DMS 273 (cell line): ENCODE measurements at regions not wholly inside any gene's neighbourhood (a gene's known extent, or its start where the extent isn't known, plus 50 kb on each side); places are given as distances from the start of the nearest gene placed in this dataset.
"Not testable (repeated sequence)": the region's sequence is repeated elsewhere in the genome, so short reads cannot be mapped to it uniquely, and the experiment has no call there.

Source experiments
- DNase-seq: peaks from one replicate; lab custom pipeline; 2025; ENCODE audit not compliant: unreplicated experiment; lab: John Stamatoyannopoulos, UW

DNA sequence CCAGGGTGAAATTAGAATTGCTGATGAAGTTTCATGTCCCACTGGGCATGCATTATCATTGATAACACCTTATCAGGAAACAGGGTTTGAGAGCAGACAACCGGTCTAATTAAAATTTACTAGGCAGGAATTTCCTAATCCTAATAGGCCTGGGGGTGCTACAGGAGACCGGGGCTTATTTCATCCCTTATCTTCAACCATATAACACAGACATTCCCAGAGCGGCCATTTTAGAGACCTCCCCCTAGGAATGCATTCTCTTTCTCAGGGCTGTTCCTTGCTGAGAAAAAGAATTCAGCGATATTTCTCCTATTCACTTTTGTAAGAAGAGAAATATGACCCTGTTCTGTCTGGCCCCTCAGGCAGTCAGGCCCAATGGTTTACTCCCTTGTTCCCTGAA lies 82.8 kb upstream of the PCAT7 start:
- not testable (repeated sequence) for DNase-seq

- DNase-seq = no peak
Measured at GRCh38 chr9:94472806-94473360, 82.0 kb upstream of the PCAT7 start.

DNA sequence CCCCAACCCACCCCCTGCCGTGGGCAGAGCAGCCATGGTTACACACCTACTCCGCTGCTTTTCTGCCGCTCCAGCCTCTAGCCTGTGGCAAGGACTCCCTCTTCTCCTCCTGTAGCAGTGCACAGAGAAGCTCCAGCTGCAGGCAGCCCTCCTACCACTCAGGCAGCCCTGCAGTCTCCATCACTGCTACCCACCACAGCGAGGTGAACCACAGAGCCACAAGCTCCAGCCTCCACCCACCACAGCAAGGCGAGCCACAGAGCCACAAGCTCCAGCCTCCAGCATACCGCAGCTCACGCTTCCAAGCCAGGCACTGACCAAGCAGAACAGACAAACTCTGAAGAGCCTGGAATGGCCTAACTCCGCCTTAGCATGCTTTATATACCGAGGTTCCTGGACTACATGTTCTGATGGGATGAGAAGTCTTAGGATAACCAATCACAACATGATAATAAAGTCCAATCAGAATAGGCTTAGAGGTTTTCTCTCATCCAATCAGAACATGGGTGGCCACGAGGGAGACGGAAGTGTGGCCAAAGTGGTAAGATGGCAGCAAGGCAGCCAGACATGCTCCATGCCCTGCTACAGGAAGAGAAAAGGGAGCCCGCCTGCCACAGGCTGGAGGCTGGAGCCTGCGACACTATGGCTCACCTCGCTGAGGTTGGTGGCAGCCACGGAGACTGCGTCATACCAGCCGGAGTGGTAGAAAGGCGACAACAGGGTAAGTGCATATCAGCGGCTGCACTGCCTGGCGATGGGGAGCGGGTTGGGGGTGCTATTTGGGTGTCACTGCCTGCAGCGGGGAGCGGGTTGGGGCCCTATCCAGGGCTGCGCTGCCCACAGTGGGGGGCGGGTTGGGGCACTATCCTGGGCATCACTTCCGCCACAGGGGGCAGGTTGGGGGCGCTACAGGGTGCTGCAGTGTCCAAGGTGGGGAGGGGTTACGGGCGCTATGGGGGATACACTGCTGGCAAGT lies 75.8 kb upstream of the PCAT7 start:
- DNase-seq = no peak

DNA sequence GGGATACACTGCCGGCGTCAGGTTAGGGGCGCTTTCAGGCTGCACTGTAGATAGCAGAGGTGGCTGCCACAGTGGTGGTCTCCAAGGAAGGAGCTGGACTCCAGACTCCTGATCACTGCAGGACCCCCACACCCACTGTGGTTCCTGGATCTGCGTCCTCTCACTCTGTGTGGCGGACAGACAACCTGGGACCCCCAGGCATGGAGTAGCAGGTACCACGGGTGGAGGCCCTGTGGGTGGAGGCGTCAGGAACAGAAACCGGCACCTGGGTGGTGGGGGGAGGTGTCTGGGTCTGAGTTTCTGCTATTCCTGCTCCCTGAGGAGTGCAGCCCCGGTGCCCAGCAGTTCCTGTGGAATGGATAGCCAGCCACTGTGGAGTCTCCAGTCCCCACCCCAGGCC lies 75.1 kb upstream of the PCAT7 start:
- DNase-seq = no peak

- DNase-seq = no peak
Measured at GRCh38 chr9:94480205-94480604, 74.7 kb upstream of the PCAT7 start.

GRCh38 chr9:94482110-94482509 lies 72.8 kb upstream of the PCAT7 start:
- DNase-seq = no peak

- no peak for DNase-seq
Measured at GRCh38 chr9:94490465-94490864, 64.4 kb upstream of the PCAT7 start.

GRCh38 chr9:94492125-94492524 lies 62.8 kb upstream of the PCAT7 start:
- not testable (repeated sequence) for DNase-seq

DNA sequence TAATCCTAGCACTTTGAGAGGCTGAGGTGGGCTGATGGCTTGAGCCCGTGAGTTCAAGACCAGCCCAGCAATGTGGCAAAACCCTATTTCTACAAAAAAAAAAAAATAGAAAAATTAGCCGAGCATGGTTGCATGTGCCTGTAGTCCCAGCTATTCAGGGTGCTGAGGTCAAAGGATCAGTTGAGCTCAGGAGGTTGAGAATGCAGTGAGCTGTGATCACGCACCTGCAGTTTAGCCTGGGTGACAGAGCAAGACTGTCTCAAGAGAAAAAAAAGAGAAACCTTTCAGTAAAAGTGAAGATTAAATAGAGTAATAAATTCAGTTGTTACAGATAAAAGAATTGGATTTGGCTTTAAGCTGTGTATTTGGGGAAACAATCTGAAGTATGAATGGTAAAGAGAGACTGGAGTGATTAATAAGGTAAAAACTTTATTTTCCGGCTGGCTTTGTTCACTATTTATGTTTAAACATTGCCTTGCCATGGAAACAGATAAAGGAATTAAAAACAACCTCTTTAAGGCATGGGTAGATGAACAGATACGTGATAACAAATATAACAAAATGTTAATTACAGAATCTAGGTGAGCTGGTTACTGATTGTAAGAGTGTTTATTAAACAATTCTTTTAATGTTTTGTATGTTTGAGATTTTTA lies 56.0 kb upstream of the PCAT7 start:
- no peak for DNase-seq

DNA sequence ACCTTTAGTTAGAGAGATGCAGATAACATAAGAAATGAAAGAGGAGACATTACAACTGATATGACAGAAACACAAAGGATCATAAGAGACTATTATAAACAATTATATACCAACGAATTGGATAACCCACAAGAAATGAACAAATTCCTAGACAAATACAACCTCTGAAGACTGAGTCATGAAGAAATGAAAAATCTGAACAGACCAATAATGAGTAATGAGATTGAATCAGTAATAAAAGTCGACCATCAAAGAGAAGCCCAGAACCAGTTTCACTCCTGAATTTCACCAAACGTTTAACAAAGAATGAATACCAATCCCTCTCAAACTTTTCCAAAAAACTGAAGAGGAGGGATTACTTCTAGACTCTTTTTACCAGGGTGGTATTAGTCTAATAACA lies 50.5 kb upstream of the PCAT7 start:
- no peak for DNase-seq
